ENCODE measurements at regions not wholly inside any gene's neighbourhood (a gene's known extent, or its start where the extent isn't known, plus 50 kb on each side); places are given as distances from the start of the nearest gene placed in this dataset.

- FAIRE-seq: no peak
- dilution Hi-C loops (cut with MboI; ENCODE audit: extremely low pct_ligation_motif_present, low sequenced_read_pairs): no loop called here
These were observed 55.4 kb upstream of the SLC10A7 start for GRCh38 chr4:146577111-146577510.

GRCh38 chr4:146582864-146583263 lies 55.8 kb upstream of the POU4F2 start:
- FAIRE-seq: no peak
- H3K4me3 ChIP-seq (ENCODE audit: control insufficient read depth in 2 of 3, extremely low read depth in 1 of 3, insufficient read depth in 2 of 3, low read depth in 1 of 3, low read length in 3 of 3): no peak overlapping the region
- H2AFZ ChIP-seq (ENCODE audit: control insufficient read depth, low read length): no peak overlapping the region
- H4K20me1 ChIP-seq (ENCODE audit: control insufficient read depth, extremely low read depth, insufficient read depth, low read length): no peaks in the 10 kb centered on the region
- H3K4me1 ChIP-seq (ENCODE audit: control insufficient read depth, extremely low read depth, insufficient read depth, low read length): no peaks in the 10 kb centered on the region
- peak in 1 of 3 experiments; percentile 9 for TF ChIP-seq CTCF (optimal IDR thresholded peaks at IDR 0.05 in 1 of 3, IDR thresholded peaks at IDR 0.05 in 1 of 3, conservative IDR thresholded peaks at IDR 0.05 in 1 of 3; ENCODE audit: extremely low read depth in 1 of 3, insufficient read depth in 2 of 3, low read length in 3 of 3)
- no peak for TF ChIP-seq EZH2 (IDR thresholded peaks at IDR 0.05; ENCODE audit: low read length)
- H3K9ac ChIP-seq (ENCODE audit: control insufficient read depth, extremely low read depth, insufficient read depth, low read length): no peak overlapping the region
- dilution Hi-C loops (cut with MboI; ENCODE audit: extremely low pct_ligation_motif_present, low sequenced_read_pairs): no loop called here
- H3K27me3 ChIP-seq (ENCODE audit: control insufficient read depth, extremely low read depth, insufficient read depth, low read length): no peaks in the 10 kb centered on the region
- H3K79me2 ChIP-seq (ENCODE audit: control insufficient read depth, insufficient read depth, low read length): no peaks in the 10 kb centered on the region
- H3K9me1 ChIP-seq (ENCODE audit: control insufficient read depth, extremely low read depth, insufficient read depth, low read length): no peaks in the 10 kb centered on the region
- no peak overlapping the region for H3K27ac ChIP-seq (ENCODE audit: control insufficient read depth, insufficient read depth, low read length)
- DNase-seq (ENCODE audit: low read depth, low spot score): no peak
- H3K4me2 ChIP-seq (ENCODE audit: control insufficient read depth, extremely low read depth, insufficient read depth, low read depth, low read length): no peak overlapping the region
- H3K36me3 ChIP-seq (ENCODE audit: control insufficient read depth in 2 of 2, extremely low read depth in 1 of 2, insufficient read depth in 2 of 2, low read length in 2 of 2): no peaks in the 10 kb centered on the region
- H3K9me3 ChIP-seq (ENCODE audit: control insufficient read depth, low read depth, low read length): no peaks in the 10 kb centered on the region

More at GRCh38 chr4:146577111-146577510, 55.4 kb upstream of the SLC10A7 start:
- Histone ChIP-seq H3K4me2 (ENCODE audit: control insufficient read depth, extremely low read depth, insufficient read depth, low read depth, low read length) (no peak overlapping the region), H3K27me3 (ENCODE audit: control insufficient read depth, extremely low read depth, insufficient read depth, low read length) (no peaks in the 10 kb centered on the region), H3K9me3 (ENCODE audit: control insufficient read depth, low read depth, low read length) (no peaks in the 10 kb centered on the region), H3K27ac (ENCODE audit: control insufficient read depth, insufficient read depth, low read length) (no peak overlapping the region), H3K9me1 (ENCODE audit: control insufficient read depth, extremely low read depth, insufficient read depth, low read length) (no peaks in the 10 kb centered on the region), H3K9ac (ENCODE audit: control insufficient read depth, extremely low read depth, insufficient read depth, low read length) (no peak overlapping the region), H3K79me2 (ENCODE audit: control insufficient read depth, insufficient read depth, low read length) (no peaks in the 10 kb centered on the region), H4K20me1 (ENCODE audit: control insufficient read depth, extremely low read depth, insufficient read depth, low read length) (no peaks in the 10 kb centered on the region), H3K4me1 (ENCODE audit: control insufficient read depth, extremely low read depth, insufficient read depth, low read length) (no peaks in the 10 kb centered on the region), H3K36me3 (ENCODE audit: control insufficient read depth in 2 of 2, extremely low read depth in 1 of 2, insufficient read depth in 2 of 2, low read length in 2 of 2) (no peaks in the 10 kb centered on the region), H3K4me3 (ENCODE audit: control insufficient read depth in 2 of 3, extremely low read depth in 1 of 3, insufficient read depth in 2 of 3, low read depth in 1 of 3, low read length in 3 of 3) (no peak overlapping the region), H2AFZ (ENCODE audit: control insufficient read depth, low read length) (no peak overlapping the region)
- DNase-seq (ENCODE audit: low read depth, low spot score): no peak
- no peak for TF ChIP-seq CTCF (optimal IDR thresholded peaks at IDR 0.05 in 1 of 3, IDR thresholded peaks at IDR 0.05 in 1 of 3, conservative IDR thresholded peaks at IDR 0.05 in 1 of 3; ENCODE audit: extremely low read depth in 1 of 3, insufficient read depth in 2 of 3, low read length in 3 of 3)
- TF ChIP-seq EZH2 (IDR thresholded peaks at IDR 0.05; ENCODE audit: low read length): no peak
